GM12864 (cell line): ENCODE measurements at regions not wholly inside any gene's neighbourhood (a gene's known extent, or its start where the extent isn't known, plus 50 kb on each side); places are given as distances from the start of the nearest gene placed in this dataset.

Experiments
- DNase-seq: peaks from one replicate; pipeline ENCODE4 v3.0.0-alpha.2; 2011; ENCODE audit warnings: low read depth
- H3K4me3 ChIP-seq: 2 replicates; pipeline ENCODE4 v1.5.1; 2011; ENCODE audit warnings: mild to moderate bottlenecking, low read depth, low read length, control low read depth
- CTCF ChIP-seq: IDR thresholded peaks from 2 replicates; pipeline ENCODE4 v1.5.1; 2011; ENCODE audit warnings: low read depth, mild to moderate bottlenecking, moderate library complexity, low read length, control low read depth, inconsistent platforms; ENCODE audit errors: missing control alignments

- TF ChIP-seq CTCF: no peak
- no peak overlapping the region for H3K4me3 ChIP-seq
- no peak for DNase-seq
Measured at GRCh38 chr2:118670838-118671237, 176.6 kb downstream of the EN1 start.

GRCh38 chr2:118670276-118670675, 177.2 kb downstream of the EN1 start:
- no peak for TF ChIP-seq CTCF
- no peak for DNase-seq
- H3K4me3 ChIP-seq: no peak overlapping the region

GRCh38 chr2:118669654-118670053, 177.8 kb downstream of the EN1 start:
- no peak for TF ChIP-seq CTCF
- DNase-seq: no peak
- H3K4me3 ChIP-seq: no peak overlapping the region

GRCh38 chr2:118668431-118669424, 178.7 kb downstream of the EN1 start:
- no peak for TF ChIP-seq CTCF
- DNase-seq: no peak
- H3K4me3 ChIP-seq: no peak overlapping the region

- H3K4me3 ChIP-seq: no peak overlapping the region
- DNase-seq: no peak
- TF ChIP-seq CTCF: no peak
Measured at GRCh38 chr2:118667964-118668363, 179.5 kb downstream of the EN1 start.

- TF ChIP-seq CTCF: no peak
- H3K4me3 ChIP-seq: no peak overlapping the region
- DNase-seq: no peak
Measured at GRCh38 chr2:118667348-118667747, 180.1 kb downstream of the EN1 start.
